HG03175 (cell line): ENCODE measurements at regions not wholly inside any gene's neighbourhood (a gene's known extent, or its start where the extent isn't known, plus 50 kb on each side); places are given as distances from the start of the nearest gene placed in this dataset.
A peak's percentile ranks its signal among the peaks of the same experiment; 100 is the strongest.

ENCODE experiments used
- ATAC-seq: cut with Tn5 transposase; IDR thresholded peaks from one replicate; pipeline ENCODE4 v1.9.1; 2021; ENCODE audit warnings: mild to moderate bottlenecking, moderate library complexity; ENCODE audit not compliant: unreplicated experiment

DNA sequence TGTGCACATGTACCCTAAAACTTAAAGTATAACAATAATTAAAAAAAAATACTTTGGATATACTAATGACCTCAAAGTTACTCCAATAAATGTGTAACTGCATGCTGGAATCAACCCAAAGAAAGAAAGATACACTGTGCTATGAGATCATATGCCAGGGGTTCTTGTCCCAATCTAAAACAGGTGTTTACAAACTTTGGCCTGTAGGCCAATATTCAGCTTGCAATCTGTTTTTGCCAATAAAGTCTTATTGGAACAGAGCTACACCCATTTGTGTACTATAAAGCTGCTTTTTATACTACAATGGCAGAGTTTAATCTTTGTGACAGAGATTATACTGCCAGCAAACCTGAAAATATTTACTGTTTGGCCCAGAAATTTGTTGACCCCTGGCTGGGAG, 138.8 kb upstream of the AFF2 start:
- ATAC-seq: no peak

GRCh38 chrX:148363471-148364235, 136.8 kb upstream of the AFF2 start:
- ATAC-seq: no peak

DNA sequence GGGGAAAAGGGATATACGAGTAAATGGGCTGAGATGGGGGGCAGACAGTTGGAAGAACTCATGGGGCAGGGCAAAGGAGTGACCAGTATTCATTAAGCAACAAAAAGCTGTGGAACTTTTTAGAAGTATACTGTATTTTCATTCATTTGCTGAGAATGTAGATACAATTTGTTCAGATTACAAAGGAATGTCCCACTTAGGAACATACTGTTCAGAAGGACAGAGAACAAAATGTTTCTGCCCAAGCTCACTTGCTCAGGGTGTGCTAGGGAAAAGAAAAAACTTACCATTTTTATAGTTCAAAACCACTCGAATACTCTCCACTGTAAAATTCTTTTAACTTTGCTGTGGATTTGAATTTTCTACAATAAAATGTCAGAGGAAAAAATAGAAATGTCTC, 135.2 kb upstream of the AFF2 start:
- ATAC-seq: no peak

GRCh38 chrX:148371291-148371690, 129.1 kb upstream of the AFF2 start:
- ATAC-seq: no peak

DNA sequence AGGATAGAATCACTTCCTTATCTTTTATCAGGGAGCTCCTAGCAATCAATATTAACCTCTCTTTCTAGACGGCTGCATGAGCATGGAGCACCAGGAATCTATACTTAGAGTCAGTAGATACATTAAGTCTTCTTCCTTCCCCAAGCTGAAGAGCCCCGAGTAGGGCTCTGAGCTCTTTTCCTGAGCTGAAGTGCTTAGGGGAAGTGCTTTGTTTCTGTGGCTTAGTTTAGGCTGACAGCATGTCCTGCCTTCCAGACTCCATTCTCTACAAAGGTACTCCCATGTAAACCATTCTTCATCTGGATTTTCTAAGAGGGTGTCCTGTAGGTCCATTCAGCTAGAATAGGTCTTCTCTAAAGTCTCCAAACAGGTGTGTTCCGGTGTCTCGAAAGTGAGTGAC, 127.5 kb upstream of the AFF2 start:
- no peak for ATAC-seq

- no peak for ATAC-seq
Observed at GRCh38 chrX:148376342-148376741, 124.1 kb upstream of the AFF2 start.

GRCh38 chrX:148380107-148380506, 120.3 kb upstream of the AFF2 start:
- ATAC-seq: peak; percentile 7

DNA sequence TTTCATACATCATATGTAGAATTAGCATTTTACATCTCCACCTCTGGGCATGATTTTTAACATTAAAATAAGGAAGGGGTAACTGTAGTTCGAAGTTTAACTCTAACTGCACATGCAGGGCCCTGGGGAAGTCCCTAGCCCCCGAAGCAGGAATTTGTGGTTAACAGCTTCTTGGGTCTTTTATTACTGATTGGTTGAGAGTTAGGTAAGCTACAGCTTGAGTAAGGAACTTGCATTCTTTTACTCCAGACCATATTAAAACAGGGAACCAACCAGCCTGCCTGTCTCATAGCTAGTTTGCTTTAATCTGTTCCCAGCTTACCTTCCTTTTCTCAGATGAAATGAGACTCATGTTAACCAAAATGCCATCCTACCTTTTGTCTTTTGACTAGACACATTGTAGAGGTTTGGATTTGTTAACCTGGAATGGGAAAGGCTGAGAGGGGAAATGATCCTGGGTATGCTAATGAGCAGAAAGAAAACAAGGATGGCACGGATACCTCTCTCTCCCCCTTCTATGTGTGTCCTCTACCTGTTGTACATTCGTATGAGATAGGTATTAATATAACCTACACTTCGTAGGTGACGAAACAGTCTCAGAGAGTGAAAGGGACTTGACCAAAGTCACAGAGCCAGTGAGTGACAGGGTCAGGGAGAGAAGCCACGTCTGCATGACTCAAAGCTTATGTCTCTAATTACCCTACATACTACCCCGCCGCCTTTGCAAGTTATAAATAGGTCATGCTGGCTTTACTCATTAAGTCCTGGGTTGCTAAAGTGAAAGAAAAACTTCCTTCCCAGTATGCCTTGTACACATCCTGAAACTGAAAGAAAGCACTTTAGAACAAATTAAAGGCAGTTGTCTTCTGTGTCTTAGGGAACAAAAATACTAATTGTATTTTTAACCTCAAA, 119.5 kb upstream of the AFF2 start:
- peak; percentile 95 for ATAC-seq

DNA sequence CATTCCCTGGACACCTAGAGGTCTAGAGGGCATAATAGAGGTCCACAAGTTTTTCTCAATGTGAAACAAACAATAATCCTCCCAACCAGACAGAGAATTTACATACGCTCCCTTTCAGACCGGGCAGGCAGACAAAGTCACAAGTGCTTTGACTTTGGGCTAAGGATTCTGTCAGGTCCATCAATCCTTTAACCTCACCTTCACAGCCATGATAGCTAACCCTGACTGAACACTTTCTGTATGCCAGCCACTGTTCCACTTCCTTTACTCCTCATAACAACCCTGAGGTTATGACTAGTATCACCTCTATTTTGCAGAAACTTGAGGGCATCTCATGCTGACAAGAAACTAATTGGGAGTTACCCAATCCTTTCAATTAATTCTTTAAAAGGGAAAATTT, 118.8 kb upstream of the AFF2 start:
- peak; percentile 31 for ATAC-seq

GRCh38 chrX:148382983-148383382, 117.4 kb upstream of the AFF2 start:
- ATAC-seq: no peak

DNA sequence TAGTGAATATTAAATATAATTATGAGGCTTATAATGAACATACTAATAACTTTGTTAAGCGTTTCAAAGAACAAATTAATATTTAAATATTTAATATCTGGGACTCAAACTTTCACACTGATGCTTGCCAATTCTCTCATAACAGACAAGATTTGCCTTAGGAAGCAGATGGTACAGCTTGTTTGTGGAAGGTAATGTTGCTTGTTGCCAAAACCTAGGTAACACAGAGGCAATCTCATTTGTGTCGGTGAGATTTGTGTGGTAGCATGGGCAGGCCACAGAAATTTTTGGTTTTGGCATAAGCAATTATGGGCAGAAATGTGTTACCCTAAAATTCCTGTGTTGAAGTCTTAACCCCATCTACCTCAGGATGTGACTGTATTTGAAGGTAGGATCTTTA, 114.9 kb upstream of the AFF2 start:
- no peak for ATAC-seq

GRCh38 chrX:148389629-148390028, 110.8 kb upstream of the AFF2 start:
- ATAC-seq: no peak

- ATAC-seq: no peak
Observed at GRCh38 chrX:148412006-148412405, 88.4 kb upstream of the AFF2 start.

DNA sequence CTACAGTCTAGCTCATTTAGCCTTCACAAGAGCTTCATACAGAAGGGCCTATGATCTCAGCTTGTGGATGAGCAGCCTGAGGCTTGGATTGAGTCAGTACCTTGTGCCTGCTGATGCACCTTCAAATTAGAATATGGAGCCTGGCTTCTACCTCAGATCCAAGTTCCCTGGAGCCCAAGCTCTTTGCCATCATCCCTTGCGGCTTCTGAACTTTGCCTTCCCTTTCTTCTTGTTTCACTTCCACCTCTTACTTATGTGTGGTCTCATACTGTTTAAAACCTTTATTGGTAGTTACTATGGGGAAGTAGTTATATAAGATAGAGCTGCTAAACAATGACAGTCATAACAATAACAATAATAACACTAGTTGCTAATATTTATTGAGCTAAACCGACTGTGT, 84.3 kb upstream of the AFF2 start:
- ATAC-seq: peak; percentile 87

GRCh38 chrX:148416931-148417330, 83.5 kb upstream of the AFF2 start:
- no peak for ATAC-seq

GRCh38 chrX:148417934-148418333, 82.5 kb upstream of the AFF2 start:
- no peak for ATAC-seq

DNA sequence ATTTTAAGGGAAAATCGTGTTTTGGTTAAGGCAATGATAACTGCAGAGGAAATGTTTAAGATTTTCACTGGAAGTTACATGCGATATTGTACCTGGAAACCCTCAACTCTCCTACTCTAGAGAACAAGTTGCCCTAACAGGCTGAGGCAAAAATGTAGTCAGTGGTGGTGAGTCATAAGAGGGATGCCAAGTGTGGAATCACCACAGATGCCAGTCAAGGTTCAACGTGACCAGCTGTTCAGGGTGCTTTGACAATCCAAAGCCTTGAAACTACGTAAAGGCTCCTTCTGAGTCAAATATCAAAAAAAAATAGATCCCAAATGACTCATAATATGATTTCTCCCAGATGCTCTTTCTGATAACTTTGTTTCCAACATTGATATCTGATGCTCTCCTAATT, 77.9 kb upstream of the AFF2 start:
- no peak for ATAC-seq

GRCh38 chrX:148424570-148424969, 75.8 kb upstream of the AFF2 start:
- ATAC-seq: no peak

GRCh38 chrX:148426467-148426866, 74.0 kb upstream of the AFF2 start:
- no peak for ATAC-seq

- ATAC-seq: no peak
Observed at GRCh38 chrX:148441387-148441786, 59.0 kb upstream of the AFF2 start.

- ATAC-seq: no peak
Observed at GRCh38 chrX:148443216-148443615, 57.2 kb upstream of the AFF2 start.

GRCh38 chrX:148448686-148449085, 51.7 kb upstream of the AFF2 start:
- ATAC-seq: no peak
